Trophoblast cell (in vitro differentiated cells and primary cell): ENCODE measurements at regions not wholly inside any gene's neighbourhood (a gene's known extent, or its start where the extent isn't known, plus 50 kb on each side); places are given as distances from the start of the nearest gene placed in this dataset.

Source experiments
- DNase-seq, 2 donors: peaks; one replicate each; pipeline ENCODE4 v3.0.0-alpha.2; 2016
- H2AFZ ChIP-seq: 2 replicates; pipeline ENCODE4 v1.6.1; 2013; ENCODE audit warnings: low read length, moderate library complexity, mild to moderate bottlenecking; ENCODE audit not compliant: insufficient read depth, poor library complexity
- H2AK5ac ChIP-seq: 2 replicates; pipeline ENCODE4 v1.6.1; 2013; ENCODE audit warnings: mild to moderate bottlenecking, low read length
- H2BK120ac ChIP-seq: 2 replicates; pipeline ENCODE4 v1.6.1; 2013; ENCODE audit warnings: low read length, mild to moderate bottlenecking, moderate library complexity; ENCODE audit not compliant: insufficient read depth, poor library complexity
- H2BK12ac ChIP-seq: 2 replicates; pipeline ENCODE4 v1.6.1; 2013; ENCODE audit warnings: mild to moderate bottlenecking, low read length, moderate library complexity
- H2BK5ac ChIP-seq: 2 replicates; pipeline ENCODE4 v1.6.1; 2013; ENCODE audit warnings: low read length, low read depth, moderate library complexity, mild to moderate bottlenecking; ENCODE audit not compliant: poor library complexity
- H3K14ac ChIP-seq: 2 replicates; pipeline ENCODE4 v1.6.1; 2013; ENCODE audit warnings: mild to moderate bottlenecking, low read length
- H3K18ac ChIP-seq: 2 replicates; pipeline ENCODE4 v1.6.1; 2013; ENCODE audit warnings: mild to moderate bottlenecking, low read length
- H3K23ac ChIP-seq: 2 replicates; pipeline ENCODE4 v1.6.1; 2013; ENCODE audit warnings: low read length
- H3K27ac ChIP-seq: 2 replicates; pipeline ENCODE4 v1.5.1; 2013; ENCODE audit warnings: low read depth, mild to moderate bottlenecking, inconsistent platforms, low read length, moderate library complexity
- H3K27me3 ChIP-seq: 2 replicates; pipeline ENCODE4 v1.6.1; 2013; ENCODE audit warnings: inconsistent platforms, mild to moderate bottlenecking, low read length, moderate library complexity; ENCODE audit not compliant: insufficient read depth
- H3K36me3 ChIP-seq, 2 experiments: 1 replicate in 1 of 2; 2 replicates in 1 of 2; pipeline ENCODE4 v1.6.1; 2013; ENCODE audit warnings: low read length in 2 of 2, mild to moderate bottlenecking in 2 of 2, moderate library complexity in 1 of 2; ENCODE audit not compliant: insufficient read depth in 2 of 2, control insufficient read depth in 1 of 2
- H3K4ac ChIP-seq: 2 replicates; pipeline ENCODE4 v1.6.1; 2013; ENCODE audit warnings: low read depth, mild to moderate bottlenecking, low read length, moderate library complexity
- H3K4me1 ChIP-seq, 2 experiments: 1 replicate in 1 of 2; 2 replicates in 1 of 2; pipeline ENCODE4 v1.6.1; 2013; ENCODE audit warnings: low read length in 2 of 2, mild to moderate bottlenecking in 2 of 2, moderate library complexity in 1 of 2; ENCODE audit not compliant: insufficient read depth in 2 of 2, control insufficient read depth in 1 of 2
- H3K4me2 ChIP-seq: 2 replicates; pipeline ENCODE4 v1.6.1; 2013; ENCODE audit warnings: inconsistent platforms, mild to moderate bottlenecking, low read length, moderate library complexity
- H3K4me3 ChIP-seq: 2 replicates; pipeline ENCODE4 v1.5.1; 2013; ENCODE audit warnings: mild to moderate bottlenecking, low read depth, low read length, inconsistent platforms
- H3K79me1 ChIP-seq: one replicate; pipeline ENCODE4 v1.6.1; 2013; ENCODE audit warnings: low read length
- H3K79me2 ChIP-seq: 2 replicates; pipeline ENCODE4 v1.6.1; 2013; ENCODE audit warnings: low read length, mild to moderate bottlenecking; ENCODE audit not compliant: control insufficient read depth, insufficient read depth, poor library complexity
- H3K9ac ChIP-seq: 2 replicates; pipeline ENCODE4 v1.6.1; 2013; ENCODE audit warnings: mild to moderate bottlenecking, low read length
- H3K9me3 ChIP-seq: 2 replicates; pipeline ENCODE4 v1.6.1; 2013; ENCODE audit warnings: low read depth, mild to moderate bottlenecking, control low read depth, inconsistent platforms, low read length; ENCODE audit not compliant: insufficient read depth
- H4K12ac ChIP-seq: 2 replicates; pipeline ENCODE4 v1.6.1; 2013; ENCODE audit warnings: low read depth, mild to moderate bottlenecking, low read length, moderate library complexity
- H4K8ac ChIP-seq: 2 replicates; pipeline ENCODE4 v1.6.1; 2013; ENCODE audit warnings: low read depth, mild to moderate bottlenecking, low read length, moderate library complexity
- H4K91ac ChIP-seq: one replicate; pipeline ENCODE4 v1.6.1; 2013; ENCODE audit warnings: low read depth, mild to moderate bottlenecking, low read length, moderate library complexity
- WGBS: extraction: QIAGEN DNeasy Blood & Tissue Kit; methylation state at CpG from one replicate; pipeline ENCODE4 v1.1.7; 2013; ENCODE audit warnings: missing lambda C conversion rate; ENCODE audit not compliant: insufficient read length, insufficient coverage; ENCODE audit errors: extremely low coverage; 5-methylcytosine and 5-hydroxymethylcytosine counted together

- Histone ChIP-seq H3K79me1 (no peaks in the 10 kb centered on the region), H2BK5ac (no peak overlapping the region), H3K27me3 (no peaks in the 10 kb centered on the region), H3K18ac (no peak overlapping the region), H3K4me2 (no peak overlapping the region), H3K9ac (no peak overlapping the region), H4K12ac (no peak overlapping the region), H3K79me2 (no peaks in the 10 kb centered on the region), H3K36me3 (no peaks in the 10 kb centered on the region), H3K27ac (no peak overlapping the region), H2BK120ac (no peak overlapping the region), H3K4me3 (no peak overlapping the region), H3K4ac (no peak overlapping the region), H3K23ac (no peak overlapping the region), H4K8ac (no peak overlapping the region), H2AK5ac (no peak overlapping the region), H2AFZ (no peak overlapping the region), H3K14ac (no peak overlapping the region), H3K4me1 (no peaks in the 10 kb centered on the region), H3K9me3 (no peaks in the 10 kb centered on the region), H2BK12ac (no peak overlapping the region), H4K91ac (no peak overlapping the region)
- WGBS: no CpG with 5 or more reads among the region's 1 CpG
- DNase-seq: no peak
These were observed 1401.0 kb downstream of the CDH11 start for GRCh38 chr16:63720848-63721247.

- H2AFZ ChIP-seq: no peak overlapping the region
- no CpG with 5 or more reads among the region's 10 CpGs for WGBS
- H2BK5ac ChIP-seq: no peak overlapping the region
These were observed 1401.9 kb downstream of the CDH11 start for GRCh38 chr16:63719926-63720325.

DNA sequence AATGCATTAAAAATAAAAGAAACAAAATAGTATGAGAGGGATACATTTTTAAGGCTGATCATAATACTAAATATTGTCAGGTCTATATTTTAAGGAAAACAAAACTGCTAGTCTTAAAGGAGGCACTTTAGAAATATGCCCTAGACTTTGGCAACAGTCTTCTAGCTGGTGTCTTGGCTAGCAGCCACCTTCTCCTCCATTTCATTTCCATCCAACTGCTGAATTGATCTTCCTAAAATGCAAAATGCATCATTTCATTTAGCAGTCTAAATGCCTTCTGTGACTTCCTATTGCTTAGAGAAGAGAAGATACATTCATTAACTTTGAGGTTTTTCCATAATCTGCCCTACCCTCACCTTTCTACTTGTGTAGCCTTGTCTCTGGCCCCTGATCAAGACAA lies 1404.1 kb downstream of the CDH11 start:
- H2AK5ac ChIP-seq: no peak overlapping the region
- no peak overlapping the region for H2AFZ ChIP-seq
- H4K12ac ChIP-seq: no peak overlapping the region
- H3K4me2 ChIP-seq: no peak overlapping the region
- H4K8ac ChIP-seq: no peak overlapping the region
- H3K79me2 ChIP-seq: no peaks in the 10 kb centered on the region
- no peaks in the 10 kb centered on the region for H3K4me1 ChIP-seq
- H3K79me1 ChIP-seq: no peaks in the 10 kb centered on the region
- H3K9ac ChIP-seq: no peak overlapping the region
- H3K27me3 ChIP-seq: no peaks in the 10 kb centered on the region
- H2BK12ac ChIP-seq: no peak overlapping the region
- DNase-seq: no peak
- H3K23ac ChIP-seq: no peak overlapping the region
- no peak overlapping the region for H2BK5ac ChIP-seq
- H3K27ac ChIP-seq: no peak overlapping the region
- no peak overlapping the region for H3K4me3 ChIP-seq
- H3K9me3 ChIP-seq: no peaks in the 10 kb centered on the region
- no peak overlapping the region for H3K18ac ChIP-seq
- no peak overlapping the region for H3K4ac ChIP-seq
- no peak overlapping the region for H3K14ac ChIP-seq
- H3K36me3 ChIP-seq: no peaks in the 10 kb centered on the region
- no peak overlapping the region for H4K91ac ChIP-seq
- no peak overlapping the region for H2BK120ac ChIP-seq

More at GRCh38 chr16:63719926-63720325, 1401.9 kb downstream of the CDH11 start:
- Histone ChIP-seq H3K9ac (no peak overlapping the region), H3K18ac (no peak overlapping the region), H3K27ac (no peak overlapping the region), H3K36me3 (no peaks in the 10 kb centered on the region), H2BK120ac (no peak overlapping the region), H2AK5ac (no peak overlapping the region), H3K4me1 (no peaks in the 10 kb centered on the region), H2BK12ac (no peak overlapping the region), H4K12ac (no peak overlapping the region), H3K14ac (no peak overlapping the region), H4K91ac (no peak overlapping the region), H4K8ac (no peak overlapping the region), H3K27me3 (no peaks in the 10 kb centered on the region), H3K4me2 (no peak overlapping the region), H3K9me3 (no peaks in the 10 kb centered on the region), H3K4me3 (no peak overlapping the region), H3K79me2 (no peaks in the 10 kb centered on the region), H3K23ac (no peak overlapping the region), H3K4ac (no peak overlapping the region), H3K79me1 (no peaks in the 10 kb centered on the region)
- DNase-seq: no peak

DNA sequence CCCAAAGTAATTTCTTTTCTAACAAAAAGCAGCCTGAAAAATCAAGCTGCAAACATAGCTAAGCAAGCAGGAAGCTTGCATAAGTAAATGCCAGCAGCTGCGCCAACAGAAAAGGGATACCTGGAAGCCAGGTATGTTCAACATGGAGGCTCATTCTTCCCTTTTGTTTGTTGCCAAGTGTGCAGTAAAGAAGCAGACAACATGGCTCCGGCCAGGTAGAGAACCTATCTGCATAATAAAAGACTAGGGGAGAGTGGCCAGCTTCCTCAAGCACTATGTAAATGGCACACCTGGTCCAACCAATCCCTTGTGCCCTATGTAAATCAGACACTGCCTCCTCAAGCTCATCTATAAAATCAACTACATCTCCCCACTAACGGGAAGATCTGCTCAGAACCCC lies 1407.0 kb downstream of the CDH11 start:
- WGBS: no CpG with 5 or more reads among the region's 3 CpGs
- H2BK120ac ChIP-seq: no peak overlapping the region
- no peaks in the 10 kb centered on the region for H3K9me3 ChIP-seq
- H2AFZ ChIP-seq: no peak overlapping the region
- no peak overlapping the region for H3K4me2 ChIP-seq
- H3K4me3 ChIP-seq: no peak overlapping the region
- H3K36me3 ChIP-seq: no peaks in the 10 kb centered on the region
- no peak overlapping the region for H2BK12ac ChIP-seq
- H3K23ac ChIP-seq: no peak overlapping the region
- no peaks in the 10 kb centered on the region for H3K4me1 ChIP-seq
- H3K9ac ChIP-seq: no peak overlapping the region
- no peak for DNase-seq
- no peak overlapping the region for H3K18ac ChIP-seq
- H3K79me1 ChIP-seq: no peaks in the 10 kb centered on the region
- H3K14ac ChIP-seq: no peak overlapping the region
- no peak overlapping the region for H3K4ac ChIP-seq
- H3K27ac ChIP-seq: no peak overlapping the region
- no peak overlapping the region for H2AK5ac ChIP-seq
- H3K79me2 ChIP-seq: no peaks in the 10 kb centered on the region
- no peak overlapping the region for H4K91ac ChIP-seq
- H4K8ac ChIP-seq: no peak overlapping the region
- no peaks in the 10 kb centered on the region for H3K27me3 ChIP-seq
- no peak overlapping the region for H2BK5ac ChIP-seq
- H4K12ac ChIP-seq: no peak overlapping the region
